Embryonic facial prominence (tissue), 1 donor: ENCODE measurements at regions not wholly inside any gene's neighbourhood (a gene's known extent, or its start where the extent isn't known, plus 50 kb on each side); places are given as distances from the start of the nearest gene placed in this dataset.

Experiments used
- DNase-seq: peaks from one replicate; pipeline ENCODE4 v3.0.0-alpha.2; 2016; ENCODE audit errors: extremely low spot score

DNA sequence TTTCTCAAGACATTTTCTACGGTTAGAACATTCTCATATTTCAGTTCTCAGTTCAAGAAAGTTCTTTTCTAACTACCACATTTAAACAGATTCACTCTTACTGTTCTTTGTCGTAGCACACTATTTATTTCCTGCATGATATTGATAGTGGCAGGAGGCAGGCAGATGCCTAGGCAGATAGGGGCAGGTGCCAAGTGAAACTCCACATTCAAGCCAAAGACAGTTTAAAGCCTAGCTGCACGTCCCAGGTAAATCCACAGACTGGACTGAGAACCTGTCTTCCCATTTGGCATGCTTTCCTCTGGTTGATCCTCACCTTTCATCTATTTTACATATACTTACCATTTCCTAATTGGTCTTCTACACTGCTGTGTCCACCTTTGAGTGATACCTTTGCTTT lies 359.3 kb downstream of the TMX3 start:
- no peak for DNase-seq

GRCh38 chr18:68354176-68354575 lies 360.7 kb downstream of the TMX3 start:
- DNase-seq = no peak

DNA sequence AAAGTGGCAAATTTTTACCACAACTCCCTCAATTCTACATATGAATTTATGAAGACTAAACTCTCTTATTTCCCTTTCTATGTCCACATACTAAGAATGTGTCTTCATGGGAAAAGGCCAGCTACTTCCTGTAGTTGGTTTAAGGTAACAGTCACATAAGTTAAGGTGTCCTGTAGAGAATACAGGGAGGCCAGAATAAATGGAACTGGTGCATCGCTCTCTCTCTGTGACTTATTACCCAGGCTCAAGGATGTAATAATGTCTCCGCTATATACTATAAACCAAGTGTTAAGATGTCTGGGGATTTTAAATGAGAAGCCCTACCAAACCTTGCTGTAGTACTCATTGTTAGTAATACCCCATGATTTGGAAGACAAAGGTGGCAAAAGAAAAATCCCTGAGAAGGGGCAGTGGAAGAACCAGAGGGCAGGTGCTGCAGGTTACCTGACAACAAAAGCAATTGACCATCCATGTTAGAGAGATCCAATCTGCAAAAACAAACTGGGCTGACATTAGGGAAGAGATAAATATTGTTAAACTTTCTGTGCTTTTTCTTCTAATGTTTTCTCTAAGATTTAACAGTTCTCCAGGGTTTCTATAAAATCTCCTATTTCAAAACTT lies 372.8 kb downstream of the TMX3 start:
- DNase-seq = no peak

DNA sequence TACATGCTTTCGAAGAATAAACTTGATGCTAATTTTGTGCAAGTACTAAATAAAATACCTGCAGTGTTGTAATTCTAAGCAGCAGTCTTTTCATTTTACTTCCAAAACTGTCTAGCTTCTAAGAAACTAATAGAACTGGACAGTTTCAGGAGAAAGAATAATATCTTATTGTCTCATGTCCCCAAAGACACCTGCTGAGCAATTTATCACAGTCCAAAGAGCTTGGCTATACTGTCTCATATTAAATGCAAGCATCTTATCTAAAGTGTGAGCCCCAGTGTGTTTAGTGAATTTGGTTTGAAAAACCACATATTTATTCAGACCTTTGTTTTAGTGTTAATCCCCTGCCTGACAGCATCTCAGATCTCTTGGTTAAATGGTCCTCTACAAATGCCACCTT lies 374.3 kb downstream of the TMX3 start:
- DNase-seq = no peak

DNA sequence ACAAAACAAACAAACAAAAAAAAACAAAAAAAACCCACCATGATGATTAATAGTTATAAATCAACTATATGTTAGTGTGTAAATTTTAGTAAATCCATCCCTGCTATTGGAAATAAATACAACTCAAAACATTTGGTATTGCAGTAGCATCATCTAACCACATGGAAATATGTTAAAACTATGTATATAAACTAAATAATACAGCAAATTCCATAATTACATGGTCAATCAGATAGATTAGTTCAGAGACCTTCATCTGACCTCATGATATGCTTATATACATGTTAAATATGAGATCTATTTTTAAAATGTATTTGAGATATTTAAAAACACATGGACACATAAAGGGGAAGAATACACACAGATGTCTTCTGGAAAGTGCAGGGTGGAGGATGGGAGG lies 384.2 kb downstream of the TMX3 start:
- no peak for DNase-seq

DNA sequence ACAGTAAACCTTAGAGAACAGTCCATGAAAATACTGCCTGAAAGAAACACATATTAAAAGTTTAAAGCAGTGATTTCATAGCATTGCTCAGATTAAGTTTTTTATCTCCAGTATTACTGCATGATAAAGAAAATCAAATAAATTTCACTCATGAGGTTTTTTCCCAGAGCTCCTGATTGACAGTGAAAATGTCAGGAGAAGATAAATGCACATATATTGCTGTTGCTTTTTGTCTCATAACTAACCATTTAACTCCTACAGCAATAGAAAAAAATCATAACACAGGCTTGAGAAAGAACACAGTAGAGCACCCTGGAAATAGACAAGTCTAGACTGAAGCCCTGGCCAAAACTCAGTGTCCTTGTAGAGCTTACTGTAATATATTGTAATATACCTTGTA lies 391.0 kb downstream of the TMX3 start:
- DNase-seq = no peak

DNA sequence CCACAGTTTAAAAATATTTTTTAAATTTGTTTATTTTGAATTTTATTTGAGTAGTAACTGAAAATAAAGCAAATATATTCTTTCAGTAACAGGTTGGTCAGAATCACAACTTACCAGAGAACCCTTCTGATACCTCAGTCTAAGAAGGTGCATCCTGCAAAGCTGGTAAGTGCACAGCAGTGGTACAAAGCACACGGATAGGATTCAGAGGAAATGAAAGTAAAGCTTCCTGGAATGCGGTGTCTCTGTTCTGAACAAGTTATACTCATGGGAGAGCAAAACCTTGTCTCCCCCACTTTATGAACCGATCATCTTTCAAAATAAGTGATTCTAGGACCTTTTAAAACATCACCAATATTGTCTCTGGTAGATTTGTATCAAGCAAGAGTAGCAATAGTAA lies 398.3 kb downstream of the TMX3 start:
- DNase-seq = no peak

DNA sequence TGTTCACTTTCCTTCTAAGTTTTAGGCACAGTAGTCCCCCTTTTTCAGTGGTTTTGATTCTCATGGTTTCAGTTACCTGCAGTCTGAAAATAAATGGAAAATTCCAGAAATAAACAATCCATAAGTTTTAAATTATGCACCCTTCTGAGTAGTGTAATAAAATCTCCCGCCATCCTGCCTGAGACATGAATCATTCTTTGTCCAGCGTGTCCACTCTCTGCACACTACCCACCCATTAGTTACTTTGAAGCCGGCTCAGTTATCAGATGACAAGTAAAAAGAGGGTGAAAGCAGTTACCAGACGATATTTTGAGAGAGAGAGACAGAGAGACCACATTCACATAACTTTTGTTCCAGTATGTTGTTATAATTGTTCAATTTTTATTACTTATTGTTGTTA lies 400.5 kb downstream of the TMX3 start:
- no peak for DNase-seq

DNA sequence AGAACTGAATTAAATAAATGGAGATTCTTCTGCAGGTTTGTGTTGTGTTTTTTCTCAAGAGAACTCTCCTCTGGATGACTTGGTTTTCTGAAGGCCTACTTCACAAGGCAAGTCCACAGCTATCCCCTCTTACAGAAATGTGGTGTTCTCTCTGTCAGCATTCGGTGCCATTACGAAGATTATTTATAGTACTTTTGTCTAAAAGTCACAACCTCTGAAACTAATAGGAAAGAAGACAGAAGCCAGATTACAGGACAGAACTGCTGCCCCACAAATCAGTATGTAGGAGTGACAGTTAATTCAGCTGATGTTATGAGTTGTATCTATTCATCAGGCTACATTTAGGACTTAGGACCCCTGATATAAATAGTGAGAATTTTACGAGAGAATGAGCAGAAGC lies 413.5 kb downstream of the TMX3 start:
- DNase-seq = no peak

GRCh38 chr18:68299906-68300305 lies 415.0 kb downstream of the TMX3 start:
- no peak for DNase-seq

DNA sequence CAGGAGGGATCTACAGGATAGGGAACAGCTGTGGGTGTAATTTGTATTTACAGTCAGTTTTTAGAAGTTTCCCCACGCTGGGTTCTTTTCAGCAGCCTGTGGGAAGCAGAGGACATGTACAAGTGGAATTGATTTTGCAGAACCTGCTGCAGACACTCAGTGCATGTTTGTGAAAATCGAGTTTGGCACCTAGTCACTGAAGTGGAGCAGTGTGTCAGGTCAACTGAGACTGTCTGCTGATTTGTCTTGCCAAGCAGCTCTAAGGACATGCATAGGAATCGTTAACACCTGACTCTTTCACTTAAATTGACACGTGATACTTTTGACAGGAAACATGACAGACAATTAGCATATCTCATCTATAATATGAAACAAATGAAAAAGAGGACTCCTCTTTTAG lies 416.6 kb downstream of the TMX3 start:
- DNase-seq = no peak

- DNase-seq = no peak
Measured at GRCh38 chr18:68288408-68288807, 426.5 kb downstream of the TMX3 start.

DNA sequence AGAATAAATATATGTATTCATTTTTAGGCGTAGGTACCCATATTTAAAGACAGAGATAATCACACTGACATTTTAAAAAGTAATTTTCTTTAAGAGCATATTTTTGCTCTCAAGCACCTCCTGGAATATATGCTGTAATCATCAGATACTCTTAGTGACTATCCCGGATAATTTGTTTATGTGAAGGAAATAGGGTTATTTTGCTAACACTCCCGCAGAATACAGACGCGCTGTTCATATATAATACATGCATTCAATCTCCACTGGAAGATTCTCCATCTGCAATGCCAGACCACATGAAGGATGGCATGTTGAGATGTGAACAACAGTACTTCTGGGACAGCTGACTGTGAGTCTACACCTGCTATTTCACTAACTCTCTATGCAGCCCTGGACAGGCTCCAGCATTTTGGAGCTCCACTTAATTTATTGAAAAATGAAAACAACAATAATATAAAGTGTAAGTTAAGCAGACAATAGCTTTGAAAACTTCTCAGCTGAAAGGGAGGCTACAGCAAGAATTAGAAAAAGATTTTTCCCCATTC lies 430.6 kb downstream of the TMX3 start:
- no peak for DNase-seq

- DNase-seq = no peak
Measured at GRCh38 chr18:68283834-68284233, 431.1 kb downstream of the TMX3 start.

DNA sequence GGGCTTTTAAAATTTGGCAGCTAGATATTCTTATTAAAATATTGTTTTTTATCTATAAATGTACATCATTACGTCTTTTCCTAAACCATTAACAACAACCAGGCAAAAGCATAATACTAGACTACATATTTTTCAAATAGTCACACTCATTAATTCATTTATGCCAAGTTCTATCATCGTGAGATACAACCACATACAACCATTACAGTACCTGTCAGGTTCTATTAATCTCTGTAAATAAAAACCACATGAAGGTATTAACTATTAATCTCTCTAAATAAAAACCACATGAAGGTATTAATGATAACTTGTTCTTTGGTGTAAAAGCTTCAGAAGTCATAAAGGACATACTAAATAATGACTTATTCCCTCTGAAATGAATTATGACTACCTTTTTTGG lies 432.7 kb downstream of the TMX3 start:
- no peak for DNase-seq

DNA sequence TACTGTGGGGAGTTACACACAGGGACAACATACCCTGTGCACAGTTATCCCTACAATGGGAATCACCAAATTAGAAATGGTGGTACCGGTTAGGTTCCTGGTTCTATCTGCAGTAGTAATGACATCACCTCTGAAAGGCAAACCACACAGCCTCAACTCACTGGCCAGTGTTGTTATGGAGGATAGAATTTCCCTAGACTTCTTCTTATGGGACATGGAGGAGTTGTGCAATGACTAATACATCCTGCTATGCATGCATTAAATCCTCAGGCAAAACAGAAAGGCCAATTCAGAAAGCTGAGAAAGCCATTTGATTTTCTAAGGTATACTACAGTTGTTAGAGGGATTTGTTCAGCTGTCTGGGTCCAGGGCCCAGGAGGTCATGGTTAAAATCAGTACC lies 439.3 kb downstream of the TMX3 start:
- no peak for DNase-seq

DNA sequence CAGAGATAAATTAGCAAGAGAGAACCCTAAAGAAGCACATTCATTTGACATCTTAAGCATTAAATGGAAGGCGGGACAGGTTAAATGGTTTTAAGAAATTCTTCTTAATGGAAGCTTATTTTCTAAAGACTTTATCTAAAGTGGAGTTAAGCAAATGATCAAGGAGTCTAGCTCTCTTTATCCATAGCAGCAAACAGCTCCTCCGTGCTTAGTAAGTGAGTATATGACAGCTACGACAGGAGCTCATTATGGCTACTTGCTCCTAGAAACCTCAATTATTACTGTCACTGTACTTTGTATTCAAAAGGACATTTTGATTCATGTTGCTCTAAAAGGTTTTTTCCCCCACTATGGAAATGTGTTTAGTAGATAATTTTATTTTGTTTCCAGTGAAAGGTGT lies 444.9 kb downstream of the TMX3 start:
- no peak for DNase-seq

GRCh38 chr18:68267583-68267982 lies 447.3 kb downstream of the TMX3 start:
- no peak for DNase-seq

- DNase-seq = no peak
Measured at GRCh38 chr18:68263481-68263880, 451.4 kb downstream of the TMX3 start.

GRCh38 chr18:68262690-68263294 lies 452.1 kb downstream of the TMX3 start:
- DNase-seq = no peak

- DNase-seq = no peak
Measured at GRCh38 chr18:68256418-68257067, 458.4 kb downstream of the TMX3 start.

- DNase-seq = no peak
Measured at GRCh38 chr18:68244786-68245185, 470.1 kb downstream of the TMX3 start.

GRCh38 chr18:68241881-68242280 lies 473.0 kb downstream of the TMX3 start:
- DNase-seq = no peak
